ENCODE measurements at regions not wholly inside any gene's neighbourhood (a gene's known extent, or its start where the extent isn't known, plus 50 kb on each side); places are given as distances from the start of the nearest gene placed in this dataset.

DNA sequence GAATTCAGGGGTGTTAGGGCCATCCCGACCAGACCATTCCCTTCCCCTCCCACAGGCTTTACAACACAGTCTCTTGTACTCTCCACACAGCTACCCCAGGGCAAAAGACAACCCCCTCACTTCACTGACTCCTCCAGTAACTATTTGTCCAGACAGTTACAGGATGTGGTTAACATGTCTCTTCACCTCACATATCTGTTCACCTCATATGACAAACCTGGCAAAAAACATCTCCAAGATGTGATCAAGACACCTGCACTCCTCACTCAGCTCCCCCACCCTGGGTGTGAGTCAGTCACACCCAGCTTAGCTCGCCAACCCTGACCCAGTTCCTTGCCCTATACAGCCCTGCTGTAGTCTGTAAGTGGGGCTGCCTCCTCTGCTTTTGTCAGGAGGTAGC, 490.5 kb upstream of the CHRM3 start:
- no peak for DNase-seq

DNA sequence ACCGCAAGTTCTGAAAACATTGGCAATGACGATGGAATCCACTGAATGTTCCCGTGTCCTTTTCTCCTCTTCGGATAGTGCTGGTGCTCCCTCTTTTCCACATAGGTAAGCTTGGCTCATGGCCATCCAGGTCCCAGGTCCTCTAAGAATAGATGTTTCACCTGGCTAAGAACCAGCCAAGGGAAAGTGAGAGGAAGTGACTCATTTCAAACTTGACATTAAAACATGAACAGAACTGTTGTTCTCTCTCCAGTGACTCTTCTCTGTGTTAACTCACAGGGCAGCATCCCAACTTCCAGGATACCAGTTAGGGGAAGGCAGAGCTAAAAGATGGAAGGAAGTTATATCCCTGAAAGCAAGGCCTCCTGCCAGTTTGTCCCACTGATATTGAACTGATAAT, 493.8 kb upstream of the CHRM3 start:
- no peak for DNase-seq

DNA sequence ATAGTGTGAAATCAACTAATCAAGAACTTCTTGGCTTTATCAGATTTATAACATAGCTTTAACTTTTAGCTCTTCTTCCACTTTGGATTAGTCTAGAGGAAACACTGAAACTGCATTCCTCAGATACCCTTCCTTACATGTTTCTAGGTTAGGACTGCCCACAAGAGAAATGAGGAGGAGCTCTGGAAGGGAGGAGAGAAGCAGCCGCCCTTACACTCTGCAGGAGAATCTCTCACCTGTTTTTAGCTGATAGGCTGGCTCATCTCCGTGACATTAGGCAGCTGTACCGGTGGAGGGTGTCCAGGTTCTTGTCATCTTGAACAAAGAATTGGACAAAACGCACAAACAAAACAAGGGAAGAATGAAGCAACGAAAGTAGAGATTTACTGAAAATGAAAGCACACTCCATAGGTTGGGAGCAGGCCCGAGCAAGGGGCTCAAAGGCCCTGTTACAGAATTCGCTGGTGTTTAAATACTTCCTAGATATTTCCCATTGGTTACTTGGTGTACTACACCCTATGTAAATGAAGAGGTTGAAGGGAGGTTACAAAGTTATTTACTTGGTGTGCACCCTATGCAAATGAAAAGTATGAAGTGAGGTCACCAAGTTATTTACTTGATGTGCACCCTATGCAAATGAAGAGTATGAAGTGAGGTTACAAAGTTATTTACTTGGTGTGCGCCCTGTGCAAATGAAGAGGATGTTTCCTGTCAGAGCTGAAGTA, 524.9 kb upstream of the CHRM3 start:
- no peak for DNase-seq

DNA sequence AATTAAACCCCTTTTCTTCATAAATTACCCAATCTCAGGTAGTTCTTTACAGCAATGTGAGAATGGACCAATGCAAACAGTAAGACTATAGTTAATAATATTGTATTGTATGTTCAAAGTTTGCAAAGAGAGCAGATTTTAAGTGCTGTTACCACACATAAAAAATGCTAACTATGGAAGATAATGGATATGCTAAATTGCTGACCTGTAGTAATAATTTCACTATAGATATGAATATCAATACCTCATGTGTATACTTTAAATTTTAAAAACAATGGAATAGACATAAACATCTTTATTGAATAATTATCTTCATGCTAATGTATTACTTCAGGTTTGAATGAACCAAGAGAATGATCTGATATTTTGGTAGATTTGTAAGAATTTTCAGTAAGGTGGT, 552.4 kb upstream of the CHRM3 start:
- DNase-seq, result no peak

DNA sequence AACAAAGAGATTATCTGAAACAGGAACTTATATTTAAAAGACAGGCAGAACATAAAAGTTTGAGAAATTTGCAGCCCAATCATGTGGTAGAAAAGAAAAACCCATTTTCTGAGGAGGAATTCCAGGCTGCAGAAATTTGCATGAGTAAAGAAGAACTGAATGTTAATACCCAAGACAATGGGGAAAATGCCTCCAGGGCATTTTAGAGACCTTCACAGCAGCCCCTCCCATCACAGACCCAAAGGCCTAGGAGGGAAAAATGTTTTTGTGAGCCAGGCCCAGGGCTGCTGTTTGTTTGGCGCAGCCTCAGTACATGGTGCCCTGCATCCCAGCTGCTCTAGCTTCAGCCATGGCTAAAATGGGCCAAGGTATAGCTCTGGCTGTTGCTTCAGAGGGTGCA, 554.3 kb upstream of the CHRM3 start:
- DNase-seq, result no peak

DNA sequence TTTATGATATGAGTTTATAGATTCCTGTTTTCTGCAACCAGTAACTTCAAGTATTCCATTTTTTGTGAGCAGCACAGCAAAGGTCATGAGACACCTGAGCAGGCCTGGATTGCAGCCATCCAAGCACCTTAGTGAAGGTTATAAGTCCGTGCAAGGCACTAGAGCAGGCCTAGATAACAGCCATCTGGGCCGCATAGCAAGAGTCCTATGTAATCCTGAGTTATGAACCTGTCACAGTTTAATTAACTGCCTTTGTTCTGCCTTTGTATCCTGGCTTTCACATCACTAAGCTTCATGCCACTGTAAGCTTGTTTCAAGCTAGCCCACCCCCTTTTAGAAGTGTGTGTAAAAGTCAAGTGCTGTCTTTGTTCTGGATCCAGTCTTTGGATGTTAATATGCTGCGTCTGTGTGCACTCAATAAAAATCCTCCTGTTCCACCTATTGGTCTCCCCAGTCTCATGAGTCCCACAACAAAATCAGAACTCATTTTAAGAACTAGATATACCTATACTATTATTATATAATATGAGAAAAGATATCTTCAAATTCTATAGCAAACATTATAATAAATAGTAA, 556.2 kb upstream of the CHRM3 start:
- DNase-seq, result no peak

DNA sequence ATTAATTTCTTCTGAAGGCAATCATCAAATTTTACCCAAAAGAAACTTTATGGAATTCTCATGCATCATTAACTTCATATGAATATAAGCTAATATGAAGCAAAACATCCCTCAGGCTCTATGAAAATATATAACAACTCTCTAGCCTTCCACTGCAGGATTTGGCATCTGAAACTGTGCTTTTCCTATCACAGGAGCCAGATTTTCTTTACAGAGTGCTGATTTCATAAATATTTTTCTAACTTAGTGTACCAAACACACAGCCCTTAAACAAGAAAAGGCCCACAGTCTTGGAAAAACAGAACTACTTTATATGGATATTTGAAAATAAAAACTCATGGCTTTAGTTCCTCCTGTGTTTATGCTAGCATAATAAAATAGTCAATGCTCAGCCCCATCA, 559.5 kb upstream of the CHRM3 start:
- no peak for DNase-seq

DNA sequence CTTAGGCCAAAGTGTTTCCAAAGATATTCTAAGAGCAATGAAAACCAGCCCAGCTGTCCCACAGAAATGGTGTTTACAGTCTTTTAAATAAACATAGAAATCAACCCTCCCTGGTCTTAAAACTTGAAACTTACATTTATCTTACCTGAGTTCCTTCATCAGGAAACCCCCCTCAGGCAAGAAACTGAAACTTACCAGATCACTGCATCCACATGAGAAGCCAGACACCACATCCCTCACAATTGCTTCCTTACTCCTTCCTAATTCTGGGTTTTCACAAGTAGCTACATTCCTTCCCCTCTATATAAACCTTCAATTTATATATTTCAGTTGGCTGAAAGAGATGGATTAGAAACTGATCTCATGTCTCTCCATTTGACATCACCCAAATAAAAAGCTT, 563.0 kb upstream of the CHRM3 start:
- no peak for DNase-seq

DNA sequence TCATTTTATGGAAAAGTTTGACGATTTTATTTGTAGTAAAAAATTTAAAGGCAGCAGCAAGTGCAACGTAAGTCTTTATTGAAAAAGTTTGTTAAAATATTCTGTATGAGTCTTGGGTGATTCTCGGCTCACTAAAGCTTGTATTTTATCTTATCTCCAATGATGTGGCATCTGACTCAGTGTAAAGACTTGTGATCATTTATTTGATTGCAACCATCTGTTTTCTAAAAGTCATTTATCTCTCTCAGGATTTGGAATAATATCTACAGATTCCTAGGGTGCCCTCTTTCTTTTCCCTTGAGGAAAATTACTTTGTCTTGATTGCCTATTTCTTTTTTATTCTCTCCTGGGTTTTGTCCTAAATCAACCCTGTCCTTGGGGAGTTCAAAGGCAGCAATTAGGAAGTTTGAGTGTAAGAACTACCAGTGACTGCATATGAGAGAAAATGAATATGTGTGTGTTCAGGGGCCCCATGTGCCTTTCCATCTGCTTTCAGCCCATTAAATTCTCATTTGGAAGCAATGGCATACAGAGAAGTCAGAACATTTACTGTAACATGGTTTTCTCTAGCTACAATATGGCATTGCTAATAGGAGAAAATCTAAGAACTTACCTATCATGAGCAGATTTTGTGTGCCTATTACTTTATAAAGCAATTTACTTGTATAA, 575.0 kb upstream of the CHRM3 start:
- no peak for DNase-seq

DNA sequence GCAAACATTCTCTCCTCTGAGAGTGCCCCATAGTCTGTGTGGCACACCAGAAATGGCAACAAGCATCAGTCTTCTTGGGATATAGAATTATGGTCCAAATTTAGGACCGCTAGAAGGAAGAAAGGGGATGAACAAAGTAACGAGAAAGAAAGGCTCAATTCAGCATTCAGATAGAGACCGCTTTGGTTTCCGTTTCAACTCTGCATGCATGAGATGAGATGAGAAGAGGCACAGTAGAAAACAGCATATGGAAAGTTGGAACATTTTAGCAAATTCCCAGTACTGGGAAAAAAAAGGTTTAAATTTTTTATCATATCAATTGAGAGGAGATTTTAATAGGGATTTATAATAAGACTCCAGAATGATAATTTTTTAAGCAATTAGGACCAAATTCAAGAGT, 595.5 kb upstream of the CHRM3 start:
- DNase-seq, result no peak

DNA sequence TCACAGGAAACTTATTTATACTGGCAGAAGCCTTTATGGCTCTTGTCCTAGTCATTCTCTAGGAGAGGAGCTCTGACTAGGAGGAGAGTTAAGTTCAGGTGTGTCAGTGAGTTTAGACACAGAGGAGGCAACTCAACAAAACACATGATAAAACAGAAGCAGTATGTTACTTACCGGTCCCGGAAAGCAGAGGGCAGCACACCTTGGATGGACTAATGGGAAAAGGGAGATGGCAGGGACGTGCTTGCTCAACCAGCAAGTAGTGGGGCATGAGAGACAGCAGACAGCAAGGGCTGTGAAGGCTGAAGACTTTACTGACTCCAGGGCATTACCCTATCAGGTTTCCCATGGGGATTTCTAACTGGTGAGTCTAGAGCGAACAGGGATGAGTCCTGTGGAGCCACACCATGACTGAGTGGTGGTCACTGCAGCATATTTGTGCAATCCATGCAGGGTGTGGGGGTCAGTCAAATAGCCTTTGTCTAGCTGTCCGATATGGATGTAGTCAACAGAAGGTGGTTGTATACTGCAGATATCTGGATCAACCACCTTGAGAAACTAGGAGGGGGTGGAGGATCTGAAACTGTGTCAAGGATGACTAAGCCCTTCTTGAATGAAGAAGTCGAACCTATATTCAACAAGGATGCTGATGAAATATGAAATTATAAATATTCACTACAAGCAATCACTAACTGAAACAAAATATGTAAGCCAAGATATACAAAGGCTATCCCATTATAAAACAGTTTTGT, 596.3 kb upstream of the CHRM3 start:
- no peak for DNase-seq

DNA sequence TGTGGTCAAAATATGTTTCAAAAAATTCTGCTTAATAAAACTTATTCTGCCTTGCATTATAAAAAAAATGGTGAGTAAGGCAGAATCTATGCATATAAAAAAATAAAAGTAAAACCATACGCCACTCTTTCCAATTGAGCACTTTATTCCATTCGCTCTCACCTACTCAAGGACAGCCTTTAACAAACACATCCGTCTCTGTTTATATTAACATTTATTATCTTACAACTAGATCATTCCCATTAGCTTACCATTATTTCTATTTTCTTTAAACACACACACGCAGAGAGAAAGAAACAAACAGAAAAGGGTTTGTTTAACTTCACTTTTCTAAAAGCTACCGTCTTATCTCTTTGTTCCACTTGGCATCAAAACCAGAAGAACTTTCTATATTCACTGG, 598.9 kb upstream of the CHRM3 start:
- no peak for DNase-seq

DNA sequence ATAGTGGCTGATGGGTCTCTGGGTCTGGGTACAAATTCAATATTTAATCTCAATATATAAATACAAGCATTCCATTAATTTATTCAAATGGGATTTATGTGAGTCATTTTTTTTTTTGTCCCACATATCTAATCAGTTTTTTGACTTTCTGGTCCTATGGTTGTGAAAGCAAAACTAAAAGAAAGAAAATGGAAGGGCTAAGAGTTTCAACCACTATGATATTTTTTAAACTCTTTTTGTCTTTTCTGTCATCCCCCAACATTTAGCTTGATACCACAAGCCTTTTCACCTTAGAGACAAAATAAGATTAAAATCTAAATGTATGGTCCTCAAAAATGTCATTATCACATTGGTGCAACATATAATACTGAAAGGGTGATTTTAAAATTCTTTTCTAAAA, 602.7 kb upstream of the CHRM3 start:
- no peak for DNase-seq

DNA sequence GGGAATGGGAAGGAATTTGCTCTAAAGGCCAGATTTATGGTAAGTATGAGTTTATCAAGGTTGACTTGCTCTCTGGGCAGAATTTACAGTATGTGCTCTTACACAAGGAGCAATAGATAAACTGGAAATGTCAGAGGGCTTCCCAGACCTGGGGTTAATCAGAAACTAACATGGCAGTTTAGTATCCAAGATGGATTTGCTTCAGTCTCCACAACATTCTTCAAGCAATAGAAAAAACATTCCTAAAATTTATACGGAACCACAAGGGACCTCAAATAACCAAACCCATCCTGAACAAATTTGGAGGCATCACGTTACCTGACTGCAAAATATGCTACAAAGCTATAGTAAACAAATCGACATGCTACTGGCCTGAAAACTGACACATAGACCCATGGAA, 606.7 kb upstream of the CHRM3 start:
- no peak for DNase-seq

DNA sequence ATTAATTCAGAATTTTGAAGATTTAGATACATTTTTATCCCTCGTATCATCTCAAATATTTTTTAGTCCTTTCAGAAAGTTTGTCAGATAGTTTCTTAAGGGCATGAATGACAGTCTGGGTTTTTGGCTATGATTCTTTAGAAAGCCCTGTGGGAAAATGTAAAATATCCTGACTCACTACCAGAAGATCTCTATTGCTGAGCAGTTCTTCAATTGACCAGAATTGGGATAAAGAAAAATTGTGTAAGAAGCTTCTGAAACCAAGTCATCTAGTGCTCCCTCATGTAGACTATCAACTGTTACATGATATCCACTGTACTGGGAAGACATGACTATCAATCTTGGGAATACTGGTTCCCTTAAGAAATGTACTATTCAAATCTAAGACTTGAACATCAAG, 608.3 kb upstream of the CHRM3 start:
- no peak for DNase-seq

DNA sequence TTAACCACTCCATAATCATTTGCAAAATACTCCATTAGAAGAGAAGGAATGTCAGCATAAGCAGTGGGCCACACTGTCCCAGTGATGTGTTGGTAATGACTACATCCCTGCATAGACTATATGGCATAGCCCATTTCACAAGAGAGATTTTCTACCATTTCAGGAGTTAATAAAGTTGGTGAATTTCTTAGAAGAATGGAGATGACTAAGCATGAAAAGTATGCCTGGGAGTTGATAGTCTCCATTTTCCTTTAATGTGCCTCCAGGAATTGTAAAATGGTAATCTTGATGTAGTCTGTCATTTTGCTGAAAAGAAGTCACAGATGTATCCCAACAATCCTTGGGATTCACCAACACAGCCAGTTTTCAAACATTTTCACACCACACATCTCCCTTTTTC, 608.8 kb upstream of the CHRM3 start:
- no peak for DNase-seq

DNA sequence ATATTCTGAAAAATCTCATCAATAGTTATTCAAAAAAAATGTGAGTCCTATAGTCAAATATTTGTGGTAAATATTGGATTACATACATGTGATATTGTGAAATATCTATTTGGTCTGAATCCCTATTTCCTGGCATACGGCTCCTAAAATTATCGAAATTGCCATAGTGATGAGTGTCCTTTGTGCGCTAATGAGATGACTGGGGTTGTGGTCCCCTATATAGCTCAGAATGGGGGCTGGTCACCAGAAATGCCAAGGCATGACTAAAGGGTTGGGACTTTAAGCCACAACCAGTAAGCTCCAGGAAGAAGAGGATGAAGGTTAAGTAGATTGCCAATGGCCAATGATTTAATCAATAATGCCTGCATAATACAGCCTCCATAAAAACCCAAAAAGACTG, 610.2 kb upstream of the CHRM3 start:
- no peak for DNase-seq

DNA sequence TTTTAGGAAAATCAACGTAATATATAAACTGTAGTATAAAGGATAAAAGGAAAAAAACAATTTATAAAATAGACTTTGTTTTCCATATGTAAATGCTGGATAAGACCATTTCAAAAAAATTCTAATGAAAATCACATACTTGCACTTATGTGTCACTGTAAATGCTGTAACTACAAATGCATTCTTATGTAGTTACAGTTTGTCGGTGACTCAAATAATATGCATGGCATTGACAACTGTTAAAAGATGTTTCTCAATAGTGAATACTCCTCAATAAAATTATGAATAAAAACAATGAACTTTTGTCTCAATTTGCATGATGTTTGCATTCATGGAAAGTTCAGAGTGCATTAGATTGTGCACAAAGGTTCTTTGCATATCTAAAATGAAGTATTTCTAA, 614.0 kb upstream of the CHRM3 start:
- DNase-seq, result no peak

DNA sequence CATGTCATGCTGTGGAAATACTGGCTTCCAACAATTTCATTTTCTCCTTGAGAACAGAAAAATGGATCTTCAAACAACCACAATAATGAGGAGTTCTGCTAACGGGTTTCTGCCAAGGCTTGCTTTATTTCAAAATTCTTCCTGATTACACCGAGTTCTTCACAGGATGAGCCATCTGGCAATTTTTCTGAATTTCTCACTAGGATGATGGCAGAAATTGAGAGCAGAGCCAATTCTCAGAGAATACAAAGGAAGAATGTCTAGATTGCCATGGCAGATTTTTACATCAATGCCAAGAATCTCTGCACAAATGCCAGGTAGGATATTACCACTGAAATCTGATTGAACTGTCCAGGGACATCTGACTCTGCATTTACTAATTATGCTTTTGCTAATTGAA, 619.0 kb upstream of the CHRM3 start:
- DNase-seq, result no peak

DNA sequence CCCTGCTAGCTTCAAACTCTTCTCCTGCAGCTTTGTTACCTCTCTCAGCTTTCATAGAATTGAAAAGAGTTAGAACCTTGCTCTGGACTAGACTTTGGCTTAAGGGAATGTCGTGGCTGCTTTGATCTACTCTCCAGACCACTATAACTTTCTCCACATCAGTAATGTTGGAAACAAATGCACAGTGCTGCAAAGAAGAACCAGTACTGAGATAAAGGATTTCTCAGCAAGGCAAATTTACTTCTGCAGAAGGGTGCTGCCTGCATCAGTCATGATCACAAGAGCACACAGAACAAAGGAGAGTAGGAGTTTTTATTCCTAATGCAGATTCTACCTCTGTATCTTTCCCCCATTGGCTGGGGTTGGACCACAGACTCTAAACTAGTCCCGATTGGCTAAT, 621.6 kb upstream of the CHRM3 start:
- no peak for DNase-seq

DNA sequence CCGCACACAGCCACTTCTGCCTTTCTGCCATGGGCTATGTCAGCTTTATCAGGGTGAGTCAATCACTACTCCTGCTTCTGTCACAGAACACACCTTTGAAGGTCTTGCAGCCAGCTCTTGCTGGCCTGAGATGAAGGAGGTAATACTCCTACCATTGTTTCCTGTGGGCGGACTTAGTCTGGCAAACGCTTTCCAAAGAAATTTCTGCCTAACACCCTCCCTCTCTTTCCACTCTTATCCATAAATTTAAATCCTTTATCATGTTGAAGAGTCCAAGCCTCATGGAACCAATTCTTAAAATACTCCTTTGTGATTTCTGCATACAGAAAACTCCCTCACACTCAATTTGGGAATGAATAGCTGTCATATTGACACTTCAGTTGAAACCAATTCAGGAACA, 633.1 kb upstream of the CHRM3 start:
- no peak for DNase-seq

DNA sequence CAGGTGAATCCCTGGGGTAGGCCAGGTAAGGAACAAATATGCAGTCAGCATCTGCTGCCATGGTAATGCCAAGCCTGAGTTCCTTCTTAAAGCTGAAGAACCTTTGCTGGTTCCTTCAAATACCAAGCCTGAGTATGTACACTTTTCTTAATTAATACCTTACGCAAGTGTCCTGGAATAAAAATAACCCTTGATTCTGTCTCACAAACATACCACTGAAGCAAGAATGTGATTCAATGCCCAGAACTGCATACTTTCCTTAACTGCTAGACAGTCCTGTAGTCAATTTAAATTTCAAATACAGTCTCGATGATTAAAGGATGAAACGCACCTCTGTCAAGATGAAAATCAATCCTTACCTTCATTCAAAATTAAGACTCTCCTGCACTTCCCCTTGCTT, 634.0 kb upstream of the CHRM3 start:
- DNase-seq, result no peak

DNA sequence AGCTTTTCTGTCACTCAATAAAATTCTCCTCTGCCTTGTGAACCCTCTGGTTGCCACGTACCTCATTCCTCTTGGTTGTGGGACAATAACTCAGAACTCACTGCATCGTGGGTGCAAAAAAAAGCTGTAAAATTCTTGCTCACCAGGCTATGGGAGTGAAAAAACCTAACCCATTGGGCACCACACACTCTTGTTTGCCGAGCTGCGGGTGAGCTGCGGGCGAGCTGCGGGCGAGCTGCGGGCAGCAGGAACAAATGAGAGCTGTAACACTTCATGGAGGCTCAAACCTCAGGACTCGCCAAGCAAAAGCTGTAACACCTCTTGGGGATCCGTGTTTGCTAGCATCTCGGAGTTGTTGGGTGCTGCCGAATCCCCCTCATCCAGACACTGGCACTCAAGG, 641.3 kb upstream of the CHRM3 start:
- no peak for DNase-seq

DNA sequence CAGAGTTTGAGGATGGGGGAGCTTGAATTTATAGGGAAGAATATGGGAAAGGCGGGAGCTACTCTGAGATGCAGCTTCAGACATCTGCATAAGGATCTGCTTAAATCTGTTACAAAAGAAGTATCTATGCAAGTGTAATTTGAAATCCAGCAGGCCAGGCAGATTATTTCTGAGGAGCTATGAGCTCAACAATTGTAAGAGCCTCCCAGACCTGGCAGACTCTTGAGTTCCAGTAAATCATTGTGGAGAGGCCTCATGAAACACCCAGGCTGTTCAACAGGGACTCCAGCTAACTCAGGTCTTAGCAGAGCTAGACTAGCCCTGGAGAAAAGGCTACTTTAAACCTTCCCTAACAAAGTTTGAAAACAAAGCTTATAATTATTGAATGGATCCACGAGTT, 647.5 kb upstream of the CHRM3 start:
- DNase-seq, result no peak
